Right cardiac atrium (tissue), 5 donors: ENCODE measurements at regions not wholly inside any gene's neighbourhood (a gene's known extent, or its start where the extent isn't known, plus 50 kb on each side); places are given as distances from the start of the nearest gene placed in this dataset.
"Not testable (repeated sequence)": the region's sequence is repeated elsewhere in the genome, so short reads cannot be mapped to it uniquely, and the experiment has no call there.

ENCODE experiments used
- ATAC-seq, 2 donors: fragments of 200-7000 bp; cut with Tn5 transposase; one replicate each; pipeline versions ENCODE4 v1.8.0 to v1.9.1; 2020; ENCODE audit warnings: moderate library complexity in 2 of 2, mild to moderate bottlenecking in 1 of 2
- DNase-seq, 3 donors: peaks; one replicate each; pipeline ENCODE4 v3.0.0-alpha.2; 2020
- H3K27ac ChIP-seq: one replicate; pipeline ENCODE4 v1.5.1; 2013; ENCODE audit warnings: mild to moderate bottlenecking, low read length, control low read depth, moderate library complexity
- H3K27me3 ChIP-seq: one replicate; pipeline ENCODE4 v1.6.1; 2013; ENCODE audit not compliant: control insufficient read depth, insufficient read depth
- H3K4me1 ChIP-seq: one replicate; pipeline ENCODE4 v1.6.1; 2013; ENCODE audit warnings: low read length; ENCODE audit not compliant: control insufficient read depth, insufficient read depth
- H3K4me3 ChIP-seq: one replicate; pipeline ENCODE4 v1.5.1; 2013; ENCODE audit warnings: low read length, control low read depth
- H3K9me3 ChIP-seq: one replicate; pipeline ENCODE4 v1.6.1; 2013; ENCODE audit warnings: low read length; ENCODE audit not compliant: control insufficient read depth
- WGBS: extraction: QIAGEN DNeasy Blood & Tissue Kit; methylation state at CpG from one replicate; pipeline ENCODE4 v1.1.7; 2013; 5-methylcytosine and 5-hydroxymethylcytosine counted together
- intact Hi-C, 4 donors: fragments of 100-400 bp; cut with DNase I; formaldehyde crosslinking; loops; one replicate each; pipeline versions ENCODE4 v1.11.0 to v1.14.0; 2022 to 2023
- donor health status: healthy with polysubstance abuse.
- donor health status: DM: no; HTN: yes; CAD: no.
- donor health status: DM: no; HTN: no; CAD: no.
- donor health status: DM: no; HTN: yes; CAD: no; lungs with severe emphysema.
- donor health status: DM: yes; HTN: yes; CAD: no.

DNA sequence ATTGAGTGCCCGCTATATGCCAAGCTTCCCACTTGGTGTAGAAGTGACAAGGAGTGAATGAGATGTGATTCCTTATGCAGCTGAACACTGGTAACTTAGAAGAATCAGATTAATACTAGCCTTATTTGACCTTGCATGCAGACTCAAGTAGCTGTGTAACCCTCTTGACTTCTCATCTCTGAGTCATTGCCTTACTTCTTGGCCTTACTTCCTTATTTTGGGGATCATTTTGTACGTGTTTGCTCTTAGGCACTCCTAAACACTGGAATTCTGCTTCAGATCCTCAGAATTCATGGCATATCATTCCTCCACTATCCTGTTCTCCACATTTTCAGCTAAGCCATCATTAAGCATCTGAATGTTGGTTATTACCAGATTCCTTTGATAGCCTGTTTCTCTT, 948.9 kb upstream of the ARRDC3 start:
- 47% methylated on average over 2 of the region's 2 CpGs for WGBS
- no peak for DNase-seq
- Histone ChIP-seq H3K27me3 (no peaks in the 10 kb centered on the region), H3K4me3 (no peak overlapping the region), H3K27ac (no peak overlapping the region), H3K9me3 (no peaks in the 10 kb centered on the region), H3K4me1 (no peaks in the 10 kb centered on the region)
- ATAC-seq, result no peak
- intact Hi-C loops, result no loop called here

DNA sequence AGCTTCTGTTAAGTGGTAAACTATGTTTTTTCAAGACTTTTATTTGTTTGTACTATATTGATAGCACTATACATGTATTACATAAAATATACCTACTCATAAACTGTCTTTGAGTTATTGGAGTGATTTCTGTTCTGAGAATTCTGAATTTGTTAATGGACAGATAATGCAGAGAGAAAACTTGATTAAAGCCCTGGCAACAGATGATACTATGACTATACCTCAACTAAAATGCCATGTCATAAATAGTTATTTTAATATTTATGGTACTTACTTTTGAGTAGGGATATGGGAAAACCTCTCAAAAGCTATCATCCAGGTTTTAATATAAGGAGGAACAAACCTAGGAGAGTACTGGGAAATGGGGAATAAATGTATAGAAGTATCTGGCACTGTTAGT, 947.2 kb upstream of the ARRDC3 start:
- H3K9me3 ChIP-seq, result no peaks in the 10 kb centered on the region
- intact Hi-C loops, result no loop called here
- no peaks in the 10 kb centered on the region for H3K27me3 ChIP-seq
- no peak for ATAC-seq
- H3K4me3 ChIP-seq, result no peak overlapping the region
- H3K27ac ChIP-seq, result no peak overlapping the region
- no peaks in the 10 kb centered on the region for H3K4me1 ChIP-seq
- no peak for DNase-seq

DNA sequence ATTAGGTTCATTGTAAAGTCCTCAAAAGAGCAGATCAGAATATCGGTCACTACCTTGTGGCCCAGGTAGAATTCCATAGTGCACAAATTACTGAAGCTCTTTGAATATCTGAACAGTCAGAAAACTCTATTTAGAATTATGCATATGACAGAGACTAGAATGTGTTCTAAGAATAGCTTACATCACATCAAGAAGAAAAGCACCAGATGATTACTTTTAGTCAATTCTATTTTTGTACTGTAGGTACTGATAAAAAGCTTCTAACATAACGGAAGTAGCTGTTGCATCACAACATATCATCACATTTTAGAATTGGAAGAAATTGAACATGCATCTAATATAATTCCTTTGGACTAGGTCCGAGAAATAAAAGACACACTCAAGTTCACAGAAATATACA, 946.6 kb upstream of the ARRDC3 start:
- ATAC-seq, result peak in 1 of 2 donors; percentile 61
- Histone ChIP-seq H3K4me3 (no peak overlapping the region), H3K9me3 (no peaks in the 10 kb centered on the region), H3K27me3 (no peaks in the 10 kb centered on the region), H3K27ac (no peak overlapping the region), H3K4me1 (no peaks in the 10 kb centered on the region)
- 36% methylated on average over 3 of the region's 3 CpGs for WGBS
- no peak for DNase-seq
- intact Hi-C loops, result no loop called here

- H3K4me3 ChIP-seq, result no peak overlapping the region
- DNase-seq, result peak; percentile 18 to 70 (median 45)
Observed at GRCh38 chr5:92328584-92329259, 945.6 kb upstream of the ARRDC3 start.

GRCh38 chr5:92320446-92320845, 937.3 kb upstream of the ARRDC3 start:
- peaks cover 2% of the 10 kb centered on the region for H3K9me3 ChIP-seq
- H3K4me1 ChIP-seq, result no peaks in the 10 kb centered on the region
- H3K27me3 ChIP-seq, result no peaks in the 10 kb centered on the region
- intact Hi-C loops, result no loop called here
- no peak overlapping the region for H3K27ac ChIP-seq
- DNase-seq, result no peak
- H3K4me3 ChIP-seq, result no peak overlapping the region
- ATAC-seq, result no peak
- WGBS, result 72% methylated on average over 5 of the region's 5 CpGs

More at GRCh38 chr5:92328584-92329259, 945.6 kb upstream of the ARRDC3 start:
- Histone ChIP-seq H3K9me3 (no peaks in the 10 kb centered on the region), H3K27ac (no peak overlapping the region), H3K4me1 (no peaks in the 10 kb centered on the region), H3K27me3 (no peaks in the 10 kb centered on the region)
- peak; percentile 42 to 80 for ATAC-seq
- WGBS, result 51% methylated on average over 4 of the region's 4 CpGs
- intact Hi-C loops, result no loop called here

DNA sequence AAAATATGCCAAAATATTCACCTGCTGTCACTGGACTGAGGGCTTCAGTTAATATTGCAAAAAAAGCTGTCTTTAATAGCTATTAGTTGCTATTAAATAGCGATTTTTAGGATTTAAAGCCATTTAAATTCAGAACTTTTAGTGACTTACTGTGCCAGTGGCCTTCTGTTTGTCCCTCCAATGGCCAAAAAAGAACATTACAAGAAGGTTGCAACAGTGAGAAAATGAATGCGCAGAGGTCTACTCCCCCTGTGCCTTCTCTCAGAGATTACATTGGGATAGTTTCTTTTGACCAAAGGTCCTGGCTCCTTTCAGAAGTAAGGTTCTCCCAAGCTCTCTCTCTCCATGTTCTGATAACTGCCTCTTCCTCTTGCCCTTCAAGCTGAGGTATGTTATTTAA, 930.3 kb upstream of the ARRDC3 start:
- intact Hi-C loops, result no loop called here

DNA sequence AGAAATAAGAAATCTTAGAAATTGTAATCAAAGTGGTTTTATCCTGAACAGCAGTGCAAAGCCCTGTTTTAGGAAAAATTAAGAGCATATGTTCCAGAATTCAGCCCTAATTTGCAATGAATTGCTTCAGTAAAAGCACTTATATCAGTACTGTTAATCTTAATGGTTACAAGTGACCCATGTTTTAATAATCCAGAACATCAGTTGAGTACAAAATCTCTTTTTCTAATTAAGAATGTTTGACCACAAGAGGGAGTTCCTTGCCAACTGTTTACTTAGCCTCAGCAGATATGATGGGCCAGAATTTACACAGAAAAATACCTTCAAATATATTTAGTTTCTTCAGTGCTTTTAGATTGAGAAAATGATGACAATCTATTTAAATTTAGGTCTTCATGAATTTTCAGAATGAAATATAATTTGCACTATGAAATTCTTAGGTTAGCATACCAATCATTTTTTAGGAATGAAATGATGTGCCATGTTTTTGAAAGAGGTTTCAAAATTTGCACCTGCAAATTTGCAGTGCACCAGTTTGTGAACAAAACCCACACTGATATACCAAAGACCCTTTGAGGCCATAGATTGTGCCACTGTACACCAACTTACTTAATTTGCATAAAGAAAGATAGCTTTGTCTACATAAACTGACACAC, 926.3 kb upstream of the ARRDC3 start:
- intact Hi-C loops, result no loop called here
- ATAC-seq (no peak), DNase-seq (no peak)
- no peaks in the 10 kb centered on the region for H3K27me3 ChIP-seq
- H3K9me3 ChIP-seq, result no peaks in the 10 kb centered on the region
- no peak overlapping the region for H3K4me3 ChIP-seq
- H3K4me1 ChIP-seq, result no peaks in the 10 kb centered on the region
- no peak overlapping the region for H3K27ac ChIP-seq

More for the DNA sequence above, 930.3 kb upstream of the ARRDC3 start:
- H3K9me3 ChIP-seq, result no peaks in the 10 kb centered on the region
- 87% methylated on average over 2 of the region's 2 CpGs for WGBS
- no peak overlapping the region for H3K27ac ChIP-seq
- H3K4me1 ChIP-seq, result no peaks in the 10 kb centered on the region
- H3K4me3 ChIP-seq, result no peak overlapping the region
- H3K27me3 ChIP-seq, result no peaks in the 10 kb centered on the region
- no peak for DNase-seq
- ATAC-seq, result no peak

DNA sequence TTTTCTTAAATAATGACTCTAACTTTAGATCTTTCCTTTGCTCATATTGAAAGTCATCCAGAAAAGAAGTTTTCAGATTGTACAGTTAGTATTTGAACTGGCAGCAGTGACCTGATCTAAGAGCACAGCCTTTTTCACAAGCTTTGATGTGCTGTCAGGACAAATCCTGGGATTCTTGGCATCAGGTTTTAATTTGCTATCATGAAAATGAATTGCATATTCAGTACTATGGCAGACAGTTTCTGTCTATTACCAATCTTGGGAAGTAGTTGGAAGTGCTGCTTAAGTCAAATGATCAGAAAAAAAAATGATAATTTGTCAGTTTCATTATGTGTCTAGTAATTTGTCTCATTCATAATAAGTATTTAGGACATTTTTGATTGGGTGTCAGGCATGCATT, 925.6 kb upstream of the ARRDC3 start:
- H3K4me3 ChIP-seq, result no peak overlapping the region
- H3K9me3 ChIP-seq, result no peaks in the 10 kb centered on the region
- no peaks in the 10 kb centered on the region for H3K27me3 ChIP-seq
- DNase-seq (no peak), ATAC-seq (no peak)
- intact Hi-C loops, result no loop called here
- H3K4me1 ChIP-seq, result no peaks in the 10 kb centered on the region
- no peak overlapping the region for H3K27ac ChIP-seq

GRCh38 chr5:92302356-92302755, 919.2 kb upstream of the ARRDC3 start:
- H3K4me1 ChIP-seq, H3K27me3 ChIP-seq, H3K4me3 ChIP-seq, H3K9me3 ChIP-seq, ATAC-seq, H3K27ac ChIP-seq, intact Hi-C loops: not testable (repeated sequence)
- peak in 2 of 3 donors; percentile 3 to 11 for DNase-seq
- WGBS, result 92% methylated on average over 15 of the region's 15 CpGs

- Histone ChIP-seq H3K27me3 (no peaks in the 10 kb centered on the region), H3K4me3 (no peak overlapping the region), H3K27ac (no peak overlapping the region), H3K9me3 (no peaks in the 10 kb centered on the region), H3K4me1 (no peaks in the 10 kb centered on the region)
- DNase-seq (no peak), ATAC-seq (no peak)
- WGBS, result 94% methylated on average over 2 of the region's 2 CpGs
- intact Hi-C loops, result no loop called here
Observed at GRCh38 chr5:92283521-92283920, 900.4 kb upstream of the ARRDC3 start.

GRCh38 chr5:92271750-92272149, 888.6 kb upstream of the ARRDC3 start:
- intact Hi-C loops, H3K27ac ChIP-seq, DNase-seq, H3K4me1 ChIP-seq, H3K9me3 ChIP-seq, H3K4me3 ChIP-seq, ATAC-seq, H3K27me3 ChIP-seq: not testable (repeated sequence)
- 39% methylated on average over 1 of the region's 1 CpG for WGBS

- WGBS, result 82% methylated on average over 6 of the region's 6 CpGs
- ATAC-seq (peak in 1 of 2 donors; percentile 18), DNase-seq (no peak)
- H3K4me1 ChIP-seq, result no peaks in the 10 kb centered on the region
- no peaks in the 10 kb centered on the region for H3K9me3 ChIP-seq
- H3K4me3 ChIP-seq, result no peak overlapping the region
- no peak overlapping the region for H3K27ac ChIP-seq
- no peaks in the 10 kb centered on the region for H3K27me3 ChIP-seq
- intact Hi-C loops, result no loop called here
Observed at GRCh38 chr5:92268343-92268742, 885.2 kb upstream of the ARRDC3 start.
